ENCODE measurements at regions not wholly inside any gene's neighbourhood (a gene's known extent, or its start where the extent isn't known, plus 50 kb on each side); places are given as distances from the start of the nearest gene placed in this dataset.

DNA sequence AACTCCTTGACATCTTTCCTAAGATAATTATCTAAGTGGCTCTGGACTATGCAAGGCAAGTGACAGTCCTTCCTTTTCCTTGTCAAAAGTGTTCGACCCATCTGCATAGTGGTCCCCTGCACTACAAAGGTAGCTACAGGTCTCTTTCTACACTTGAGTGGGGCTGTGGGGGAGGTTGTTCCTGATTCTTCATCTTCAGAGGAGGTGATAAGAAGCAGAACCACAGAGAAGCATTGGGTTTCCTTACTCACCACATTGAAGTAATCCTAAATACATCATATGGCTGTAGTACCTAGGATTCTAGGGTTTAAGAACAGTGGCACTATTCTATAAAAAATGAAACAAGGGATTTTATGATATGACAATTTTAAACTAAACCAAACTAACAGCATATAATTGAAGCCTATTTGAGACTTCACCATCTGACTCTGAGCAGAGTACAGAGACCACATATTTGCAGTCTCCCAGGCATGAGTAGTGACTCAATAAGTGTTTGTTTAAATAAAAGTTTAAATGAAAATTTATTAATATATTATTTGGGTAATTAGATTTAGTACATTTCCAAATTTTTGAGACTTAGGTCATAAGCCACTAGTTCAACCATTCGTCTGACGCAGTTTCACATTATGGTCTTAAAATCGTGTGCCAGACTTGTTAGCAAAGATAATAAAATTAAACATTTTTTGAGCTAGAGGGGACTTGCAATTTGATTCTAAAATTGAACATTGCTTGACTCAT is 54.9 kb upstream of the NEK7 start:
- Histone ChIP-seq H4K20me1 (ENCODE audit: control insufficient read depth, insufficient read depth, low read depth, low read length) (no peaks in the 10 kb centered on the region), H3K27me3 (ENCODE audit: control insufficient read depth, low read length) (no peaks in the 10 kb centered on the region), H3K9me3 (ENCODE audit: control insufficient read depth, insufficient read depth, low read length) (no peaks in the 10 kb centered on the region), H3K4me3 (ENCODE audit: low read length) (no peak overlapping the region), H3K79me2 (ENCODE audit: control insufficient read depth, low read length) (no peaks in the 10 kb centered on the region), H3K27ac (ENCODE audit: low read depth, low read length) (no peak overlapping the region), H3K4me1 (ENCODE audit: control insufficient read depth, low read length) (no peaks in the 10 kb centered on the region), H3F3A (ENCODE audit: control insufficient read depth, insufficient read depth) (no peaks in the 10 kb centered on the region), H3K36me3 (ENCODE audit: control insufficient read depth, low read length) (no peaks in the 10 kb centered on the region), H3K9me2 (replicated peaks; ENCODE audit: control insufficient read depth, low read length) (no peaks in the 10 kb centered on the region), H3K4me2 (ENCODE audit: low read length) (no peak overlapping the region)
- TF ChIP-seq, protein P1, sequence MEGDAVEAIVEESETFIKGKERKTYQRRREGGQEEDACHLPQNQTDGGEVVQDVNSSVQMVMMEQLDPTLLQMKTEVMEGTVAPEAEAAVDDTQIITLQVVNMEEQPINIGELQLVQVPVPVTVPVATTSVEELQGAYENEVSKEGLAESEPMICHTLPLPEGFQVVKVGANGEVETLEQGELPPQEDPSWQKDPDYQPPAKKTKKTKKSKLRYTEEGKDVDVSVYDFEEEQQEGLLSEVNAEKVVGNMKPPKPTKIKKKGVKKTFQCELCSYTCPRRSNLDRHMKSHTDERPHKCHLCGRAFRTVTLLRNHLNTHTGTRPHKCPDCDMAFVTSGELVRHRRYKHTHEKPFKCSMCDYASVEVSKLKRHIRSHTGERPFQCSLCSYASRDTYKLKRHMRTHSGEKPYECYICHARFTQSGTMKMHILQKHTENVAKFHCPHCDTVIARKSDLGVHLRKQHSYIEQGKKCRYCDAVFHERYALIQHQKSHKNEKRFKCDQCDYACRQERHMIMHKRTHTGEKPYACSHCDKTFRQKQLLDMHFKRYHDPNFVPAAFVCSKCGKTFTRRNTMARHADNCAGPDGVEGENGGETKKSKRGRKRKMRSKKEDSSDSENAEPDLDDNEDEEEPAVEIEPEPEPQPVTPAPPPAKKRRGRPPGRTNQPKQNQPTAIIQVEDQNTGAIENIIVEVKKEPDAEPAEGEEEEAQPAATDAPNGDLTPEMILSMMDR (IDR thresholded peaks at IDR 0.05; ENCODE audit: low read depth, low read length, poor library complexity, severe bottlenecking) = no peak
- TF ChIP-seq EZH2phosphoT487 (IDR thresholded peaks at IDR 0.05; ENCODE audit: borderline replicate concordance, low read length) = no peak

DNA sequence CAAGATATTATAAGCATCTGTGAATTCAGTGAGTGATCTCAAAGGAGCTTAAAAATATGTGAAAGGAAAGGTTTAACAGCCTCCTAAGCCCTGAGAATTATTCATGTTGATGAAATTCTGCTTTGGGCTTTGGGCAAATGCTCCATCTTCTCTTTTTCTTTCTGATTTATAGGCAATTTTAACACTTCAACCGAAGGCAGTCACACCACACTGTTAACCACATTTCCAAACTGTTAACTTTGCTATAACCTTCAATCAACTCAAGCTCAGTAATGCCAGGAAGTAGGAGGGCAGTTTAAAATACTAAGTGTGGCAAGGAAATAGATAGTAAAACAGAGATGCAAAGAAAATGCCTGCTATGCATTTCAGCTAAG is 54.4 kb upstream of the NEK7 start:
- Histone ChIP-seq H3K9me2 (replicated peaks; ENCODE audit: control insufficient read depth, low read length) (no peaks in the 10 kb centered on the region), H3K27me3 (ENCODE audit: control insufficient read depth, low read length) (no peaks in the 10 kb centered on the region), H3K36me3 (ENCODE audit: control insufficient read depth, low read length) (no peaks in the 10 kb centered on the region), H4K20me1 (ENCODE audit: control insufficient read depth, insufficient read depth, low read depth, low read length) (no peaks in the 10 kb centered on the region), H3K4me3 (ENCODE audit: low read length) (no peak overlapping the region), H3K79me2 (ENCODE audit: control insufficient read depth, low read length) (no peaks in the 10 kb centered on the region), H3K4me1 (ENCODE audit: control insufficient read depth, low read length) (no peaks in the 10 kb centered on the region), H3F3A (ENCODE audit: control insufficient read depth, insufficient read depth) (no peaks in the 10 kb centered on the region), H3K27ac (ENCODE audit: low read depth, low read length) (no peak overlapping the region), H3K9me3 (ENCODE audit: control insufficient read depth, insufficient read depth, low read length) (no peaks in the 10 kb centered on the region), H3K4me2 (ENCODE audit: low read length) (no peak overlapping the region)
- TF ChIP-seq, protein P1 (IDR thresholded peaks at IDR 0.05; ENCODE audit: low read depth, low read length, poor library complexity, severe bottlenecking) = no peak
- no peak for TF ChIP-seq EZH2phosphoT487 (IDR thresholded peaks at IDR 0.05; ENCODE audit: borderline replicate concordance, low read length)

DNA sequence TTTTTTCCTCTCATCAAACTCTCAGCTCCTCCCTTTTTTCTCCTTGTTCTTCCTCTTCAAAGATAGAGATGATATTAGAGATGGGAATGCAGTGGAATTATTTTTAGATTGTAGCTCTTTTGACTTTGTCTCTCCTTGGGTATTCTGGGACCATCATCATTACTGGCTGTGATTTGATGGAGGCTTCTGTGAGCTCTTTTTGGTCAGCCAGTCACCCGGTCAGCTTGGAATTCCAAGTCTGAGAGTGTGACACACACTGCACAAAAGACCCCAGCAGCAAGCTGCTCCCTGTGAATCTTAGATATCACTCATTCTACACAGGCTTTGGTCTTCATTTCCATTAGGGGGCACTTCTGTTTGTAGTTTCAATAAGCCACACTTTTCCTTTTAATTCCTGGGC is 51.6 kb upstream of the NEK7 start:
- Histone ChIP-seq H3K9me2 (replicated peaks; ENCODE audit: control insufficient read depth, low read length) (no peaks in the 10 kb centered on the region), H3K4me3 (ENCODE audit: low read length) (no peak overlapping the region), H4K20me1 (ENCODE audit: control insufficient read depth, insufficient read depth, low read depth, low read length) (no peaks in the 10 kb centered on the region), H3K27me3 (ENCODE audit: control insufficient read depth, low read length) (no peaks in the 10 kb centered on the region), H3K4me2 (ENCODE audit: low read length) (no peak overlapping the region), H3K4me1 (ENCODE audit: control insufficient read depth, low read length) (no peaks in the 10 kb centered on the region), H3K9me3 (ENCODE audit: control insufficient read depth, insufficient read depth, low read length) (no peaks in the 10 kb centered on the region), H3K36me3 (ENCODE audit: control insufficient read depth, low read length) (no peaks in the 10 kb centered on the region), H3K79me2 (ENCODE audit: control insufficient read depth, low read length) (no peaks in the 10 kb centered on the region), H3F3A (ENCODE audit: control insufficient read depth, insufficient read depth) (no peaks in the 10 kb centered on the region), H3K27ac (ENCODE audit: low read depth, low read length) (no peak overlapping the region)
- TF ChIP-seq, protein P1 (IDR thresholded peaks at IDR 0.05; ENCODE audit: low read depth, low read length, poor library complexity, severe bottlenecking) = no peak
- TF ChIP-seq EZH2phosphoT487 (IDR thresholded peaks at IDR 0.05; ENCODE audit: borderline replicate concordance, low read length) = no peak
